Central memory CD8-positive, alpha-beta T cell (primary cell): ENCODE measurements at regions not wholly inside any gene's neighbourhood (a gene's known extent, or its start where the extent isn't known, plus 50 kb on each side); places are given as distances from the start of the nearest gene placed in this dataset.
"Not testable (repeated sequence)": the region's sequence is repeated elsewhere in the genome, so short reads cannot be mapped to it uniquely, and the experiment has no call there.

Experiments
- ATAC-seq: fragments of 150-1000 bp; cut with Tn5 transposase; replicated peaks from 2 replicates; pipeline ENCODE4 v1.10.0; 2022; ENCODE audit warnings: mild to moderate bottlenecking, moderate FRiP score, moderate number of reproducible peaks; ENCODE audit not compliant: poor library complexity, severe bottlenecking; ENCODE audit errors: extremely low read depth
- DNase-seq, 2 donors: peaks; one replicate each; pipeline ENCODE4 v3.0.0; 2021; ENCODE audit warnings: low spot score in 2 of 2
- H3K27ac Mint-ChIP-seq: one replicate; pipeline ENCODE4 v1.8.0; 2022; ENCODE audit warnings: low read depth, mild to moderate bottlenecking, moderate library complexity, mixed read lengths
- H3K27me3 Mint-ChIP-seq: one replicate; pipeline ENCODE4 v1.8.0; 2022; ENCODE audit warnings: mixed read lengths
- H3K36me3 Mint-ChIP-seq: one replicate; pipeline ENCODE4 v1.8.0; 2022; ENCODE audit warnings: mild to moderate bottlenecking, moderate library complexity, mixed read lengths; ENCODE audit not compliant: insufficient read depth
- H3K4me1 Mint-ChIP-seq: one replicate; pipeline ENCODE4 v1.8.0; 2022; ENCODE audit warnings: mixed read lengths
- H3K4me3 Mint-ChIP-seq: one replicate; pipeline ENCODE4 v1.8.0; 2022; ENCODE audit warnings: mild to moderate bottlenecking, moderate library complexity, mixed read lengths
- H3K9me3 Mint-ChIP-seq: one replicate; pipeline ENCODE4 v1.8.0; 2022; ENCODE audit warnings: mixed read lengths

DNA sequence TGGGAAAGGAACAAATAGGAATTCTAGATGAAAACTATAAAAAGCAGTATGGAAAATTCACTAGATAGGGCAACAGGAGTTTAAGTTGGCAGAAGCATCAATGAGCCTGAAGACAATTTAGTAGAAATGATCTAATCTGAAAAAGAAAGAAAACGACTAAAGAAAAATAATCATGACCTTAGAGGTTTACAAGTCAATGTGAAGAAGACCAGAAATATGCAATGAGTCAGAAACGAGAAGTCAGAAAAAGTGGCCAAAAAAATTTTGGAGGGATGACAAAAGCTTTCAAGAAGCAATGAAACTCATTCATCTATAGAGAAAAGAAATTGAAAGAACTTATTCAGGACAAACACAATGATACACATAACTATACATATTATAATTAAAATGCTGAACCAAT is 1244.0 kb downstream of the RPIA start:
- DNase-seq, ATAC-seq, H3K4me1 Mint-ChIP-seq, H3K9me3 Mint-ChIP-seq, H3K27me3 Mint-ChIP-seq, H3K27ac Mint-ChIP-seq, H3K36me3 Mint-ChIP-seq, H3K4me3 Mint-ChIP-seq: not testable (repeated sequence)

DNA sequence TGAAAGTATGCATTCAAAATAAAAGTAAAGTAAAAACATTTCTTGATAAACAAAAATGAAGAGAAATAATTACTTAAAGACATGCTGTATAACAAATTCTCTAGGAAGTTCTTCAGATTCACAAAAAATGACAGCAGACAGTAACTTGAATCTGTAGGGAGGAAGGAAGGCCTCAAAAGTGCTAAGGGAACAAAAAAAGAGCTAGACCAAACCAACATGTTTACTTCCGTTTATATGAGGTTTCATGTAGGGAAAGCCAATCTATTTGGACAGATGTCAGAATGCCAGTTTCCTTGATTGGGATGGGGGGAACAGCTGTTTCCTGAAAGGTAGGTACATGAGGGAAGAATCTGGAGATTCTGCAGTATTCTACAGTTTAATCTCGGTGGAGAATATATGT is 1244.5 kb downstream of the RPIA start:
- not testable (repeated sequence) for H3K4me1 Mint-ChIP-seq, H3K27me3 Mint-ChIP-seq, H3K9me3 Mint-ChIP-seq, DNase-seq, ATAC-seq, H3K27ac Mint-ChIP-seq, H3K36me3 Mint-ChIP-seq, H3K4me3 Mint-ChIP-seq

DNA sequence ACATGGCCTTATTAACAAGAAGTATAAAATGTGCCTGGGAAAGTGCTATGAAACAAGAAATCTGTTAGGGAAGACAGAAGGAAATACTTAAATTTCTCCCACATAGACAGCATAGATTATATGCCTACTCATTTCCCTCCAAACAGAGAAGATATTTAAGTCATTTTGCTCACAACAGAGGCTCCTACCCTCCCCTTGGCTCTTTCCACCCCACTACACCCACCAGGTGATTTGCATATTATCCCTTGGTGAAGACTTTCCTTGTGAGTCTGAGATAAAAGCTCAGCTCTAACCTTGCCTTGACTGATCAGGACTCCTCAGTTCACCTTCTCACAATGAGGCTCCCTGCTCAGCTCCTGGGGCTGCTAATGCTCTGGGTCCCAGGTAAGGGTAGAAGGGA is 1245.1 kb downstream of the RPIA start:
- not testable (repeated sequence) for H3K4me3 Mint-ChIP-seq, DNase-seq, H3K4me1 Mint-ChIP-seq, H3K36me3 Mint-ChIP-seq, H3K27me3 Mint-ChIP-seq, H3K27ac Mint-ChIP-seq, H3K9me3 Mint-ChIP-seq, ATAC-seq

DNA sequence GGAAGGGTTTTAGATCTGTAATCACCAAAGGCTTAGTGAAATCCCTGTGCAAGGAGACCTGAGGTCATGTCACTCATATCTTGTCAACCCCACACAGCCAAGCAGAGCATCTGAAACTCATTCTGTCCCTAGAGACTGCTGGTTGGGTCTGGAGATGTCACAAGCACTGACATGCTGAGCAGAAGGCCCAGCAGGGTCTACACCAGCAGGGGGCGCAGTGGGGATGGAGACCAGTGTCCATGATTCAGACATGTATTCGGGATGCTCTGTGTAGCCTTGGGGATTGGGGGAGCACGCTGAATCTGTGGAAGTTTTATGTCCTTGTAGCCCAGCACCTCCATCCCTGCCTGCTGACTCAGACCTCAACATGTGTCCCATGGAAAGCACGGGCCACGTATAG is 1247.3 kb downstream of the RPIA start:
- H3K4me1 Mint-ChIP-seq, ATAC-seq, H3K36me3 Mint-ChIP-seq, H3K27me3 Mint-ChIP-seq, H3K9me3 Mint-ChIP-seq, H3K27ac Mint-ChIP-seq, H3K4me3 Mint-ChIP-seq, DNase-seq: not testable (repeated sequence)

DNA sequence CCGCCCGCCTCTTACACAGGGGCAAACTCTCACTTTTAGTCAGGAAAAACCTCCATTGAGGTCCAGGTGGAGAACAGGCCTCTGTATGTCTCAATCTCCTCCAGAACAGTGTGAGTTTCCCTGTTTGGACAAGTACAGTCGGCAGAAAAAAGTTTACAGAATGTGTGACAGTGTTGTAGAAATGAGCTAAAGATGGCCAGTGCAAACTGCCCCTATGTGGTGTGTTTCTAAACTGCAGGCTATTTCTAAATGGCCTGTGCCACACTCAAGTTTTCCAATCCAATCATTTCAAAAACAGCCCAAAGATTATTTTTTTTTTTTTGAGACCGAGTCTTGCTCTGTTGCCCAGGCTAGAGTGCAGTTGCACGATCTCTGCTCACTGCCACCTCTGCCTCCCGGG is 1252.8 kb downstream of the RPIA start:
- ATAC-seq, DNase-seq, H3K4me3 Mint-ChIP-seq, H3K36me3 Mint-ChIP-seq, H3K27ac Mint-ChIP-seq, H3K9me3 Mint-ChIP-seq, H3K4me1 Mint-ChIP-seq, H3K27me3 Mint-ChIP-seq: not testable (repeated sequence)

DNA sequence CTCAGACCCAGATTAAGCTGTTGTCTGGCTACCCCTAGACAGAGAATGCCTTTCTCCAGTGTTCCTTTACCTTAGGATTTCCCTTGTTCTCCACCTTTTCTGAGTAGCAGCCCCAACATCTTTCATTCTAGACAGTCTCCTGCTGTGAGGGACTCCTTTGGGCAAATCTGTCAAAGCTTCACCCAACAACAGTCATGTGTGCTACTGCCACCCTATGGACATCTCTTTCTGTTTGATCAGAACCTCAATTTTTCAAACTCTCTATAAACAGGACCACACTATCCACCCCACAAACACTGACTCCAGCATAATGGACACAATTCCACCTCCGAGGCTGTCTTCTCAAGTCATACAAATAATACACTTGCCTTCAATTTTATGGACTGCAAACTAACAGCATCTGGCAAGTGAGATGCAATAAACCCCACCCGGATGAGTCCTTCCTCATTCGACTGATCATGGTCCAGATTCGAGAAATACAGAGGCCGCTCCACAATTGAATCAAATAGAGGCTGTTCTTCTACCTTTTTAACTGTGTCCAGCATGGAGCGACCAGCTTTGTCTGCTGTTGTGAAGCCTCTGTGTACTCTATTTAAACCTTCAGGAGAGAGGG is 1253.6 kb downstream of the RPIA start:
- H3K4me1 Mint-ChIP-seq, H3K27ac Mint-ChIP-seq: not testable (repeated sequence)

DNA sequence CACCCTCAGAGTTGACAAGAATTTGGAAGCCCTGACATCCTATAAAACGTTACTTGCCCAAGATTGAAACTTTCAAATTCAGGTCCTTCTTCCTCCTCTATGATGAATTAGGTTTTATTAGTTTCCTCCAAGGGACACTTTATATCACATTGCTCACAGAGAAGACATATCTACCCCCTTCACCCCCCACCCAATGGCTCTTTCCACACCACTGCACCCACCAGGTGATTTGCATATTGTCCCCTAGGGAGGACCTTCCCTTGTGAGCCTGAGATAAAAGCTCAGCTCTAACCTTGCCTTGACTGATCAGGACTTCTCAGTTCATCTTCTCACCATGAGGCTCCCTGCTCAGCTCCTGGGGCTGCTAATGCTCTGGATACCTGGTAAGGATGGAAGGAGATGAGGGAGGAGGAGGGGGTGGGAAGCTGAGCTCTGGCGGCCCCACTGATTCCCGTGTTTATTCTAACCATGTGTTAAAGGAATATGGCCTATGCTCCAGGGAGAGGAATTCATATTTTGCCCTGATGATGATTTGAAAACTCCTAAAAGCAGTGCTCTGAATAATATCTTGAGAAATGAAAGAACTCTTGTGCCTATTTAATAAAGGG is 1255.8 kb downstream of the RPIA start:
- not testable (repeated sequence) for ATAC-seq, H3K27me3 Mint-ChIP-seq, H3K36me3 Mint-ChIP-seq, H3K27ac Mint-ChIP-seq, H3K4me3 Mint-ChIP-seq, DNase-seq, H3K9me3 Mint-ChIP-seq, H3K4me1 Mint-ChIP-seq

More for the DNA sequence above, 1253.6 kb downstream of the RPIA start:
- not testable (repeated sequence) for DNase-seq, H3K27me3 Mint-ChIP-seq, ATAC-seq, H3K9me3 Mint-ChIP-seq, H3K36me3 Mint-ChIP-seq, H3K4me3 Mint-ChIP-seq

DNA sequence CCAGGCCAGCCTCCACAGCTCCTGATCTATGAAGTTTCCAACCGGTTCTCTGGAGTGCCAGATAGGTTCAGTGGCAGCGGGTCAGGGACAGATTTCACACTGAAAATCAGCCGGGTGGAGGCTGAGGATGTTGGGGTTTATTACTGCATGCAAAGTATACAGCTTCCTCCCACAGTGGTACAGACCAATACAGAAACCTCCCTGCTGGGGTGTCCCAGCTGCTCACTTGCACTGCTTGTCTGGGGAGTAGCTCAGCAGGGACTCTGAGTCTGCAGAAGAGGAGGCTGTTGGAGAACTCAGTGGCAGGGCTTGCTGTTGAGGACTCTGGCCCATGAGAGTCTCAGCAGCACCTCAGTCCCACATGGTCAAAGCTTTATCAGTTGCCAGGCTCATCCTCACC is 1256.6 kb downstream of the RPIA start:
- ATAC-seq, H3K4me3 Mint-ChIP-seq, DNase-seq, H3K27ac Mint-ChIP-seq, H3K27me3 Mint-ChIP-seq, H3K36me3 Mint-ChIP-seq, H3K9me3 Mint-ChIP-seq, H3K4me1 Mint-ChIP-seq: not testable (repeated sequence)

DNA sequence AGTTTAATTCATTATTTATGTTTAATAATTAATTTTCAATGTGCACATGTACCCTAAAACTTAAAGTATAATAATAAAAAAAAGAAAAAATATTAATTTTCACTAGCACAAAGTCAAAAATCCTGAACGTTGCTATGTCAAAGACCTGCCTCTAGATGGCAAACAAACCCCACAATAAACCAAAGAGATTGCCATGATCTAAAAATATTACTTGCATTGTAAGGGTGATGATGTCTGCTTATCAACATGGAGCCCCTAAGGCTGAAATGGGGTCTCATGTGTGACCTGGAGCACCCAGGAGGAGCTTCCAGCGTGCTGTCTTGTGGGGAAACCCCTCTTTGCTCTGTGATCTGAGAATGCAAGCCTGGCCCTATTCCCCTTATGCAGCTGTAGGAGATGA is 1259.3 kb downstream of the RPIA start:
- H3K27ac Mint-ChIP-seq, H3K27me3 Mint-ChIP-seq, H3K36me3 Mint-ChIP-seq, H3K4me3 Mint-ChIP-seq, ATAC-seq, H3K9me3 Mint-ChIP-seq, H3K4me1 Mint-ChIP-seq, DNase-seq: not testable (repeated sequence)

DNA sequence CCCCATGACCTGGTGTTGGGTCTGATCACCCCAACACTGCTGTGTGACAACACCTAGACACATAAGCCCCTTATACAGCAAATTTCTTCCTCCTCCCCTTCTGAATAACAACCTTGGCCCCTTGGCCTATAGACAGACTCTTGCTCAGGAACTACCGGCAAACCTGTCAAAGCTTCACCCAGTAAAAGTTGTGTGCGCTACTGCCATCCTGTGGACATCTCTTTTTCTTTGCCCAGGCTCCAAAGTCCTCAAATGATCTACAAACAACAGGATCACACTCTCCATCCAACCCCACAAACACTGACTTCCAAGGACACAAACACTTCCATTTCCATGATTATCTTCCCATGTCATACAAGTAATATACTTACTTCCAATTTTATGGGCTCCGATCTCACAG is 1265.8 kb downstream of the RPIA start:
- H3K36me3 Mint-ChIP-seq, H3K4me1 Mint-ChIP-seq, H3K27me3 Mint-ChIP-seq, ATAC-seq, H3K9me3 Mint-ChIP-seq, H3K4me3 Mint-ChIP-seq, DNase-seq, H3K27ac Mint-ChIP-seq: not testable (repeated sequence)

DNA sequence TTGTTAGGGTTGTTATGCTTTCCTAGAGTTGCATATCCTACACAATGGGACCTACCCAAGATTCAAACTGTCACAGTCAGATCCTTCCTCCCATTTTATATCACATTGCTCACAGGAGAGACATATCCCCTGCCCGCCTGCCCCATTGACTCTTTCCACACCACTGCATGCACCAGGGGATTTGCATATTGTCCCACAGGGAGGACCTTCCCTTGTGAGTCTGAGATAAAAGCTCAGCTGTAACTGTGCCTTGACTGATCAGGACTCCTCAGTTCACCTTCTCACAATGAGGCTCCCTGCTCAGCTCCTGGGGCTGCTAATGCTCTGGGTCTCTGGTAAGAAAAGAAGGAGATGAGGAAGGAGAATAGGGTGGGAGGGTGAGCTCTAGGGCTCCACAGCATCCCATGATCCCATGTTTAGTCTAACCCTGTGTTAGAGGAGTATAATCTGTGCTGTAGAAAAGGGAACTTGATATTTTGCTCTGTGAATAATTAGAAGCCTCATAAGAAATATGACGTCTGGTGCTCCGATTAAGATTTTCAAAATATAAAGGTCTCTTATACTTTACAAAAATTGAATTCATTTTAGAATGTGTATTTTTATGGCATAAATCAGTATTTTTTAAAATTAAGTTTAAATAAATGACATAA is 1268.4 kb downstream of the RPIA start:
- not testable (repeated sequence) for H3K9me3 Mint-ChIP-seq, ATAC-seq, H3K27me3 Mint-ChIP-seq, DNase-seq, H3K36me3 Mint-ChIP-seq, H3K27ac Mint-ChIP-seq, H3K4me3 Mint-ChIP-seq, H3K4me1 Mint-ChIP-seq

DNA sequence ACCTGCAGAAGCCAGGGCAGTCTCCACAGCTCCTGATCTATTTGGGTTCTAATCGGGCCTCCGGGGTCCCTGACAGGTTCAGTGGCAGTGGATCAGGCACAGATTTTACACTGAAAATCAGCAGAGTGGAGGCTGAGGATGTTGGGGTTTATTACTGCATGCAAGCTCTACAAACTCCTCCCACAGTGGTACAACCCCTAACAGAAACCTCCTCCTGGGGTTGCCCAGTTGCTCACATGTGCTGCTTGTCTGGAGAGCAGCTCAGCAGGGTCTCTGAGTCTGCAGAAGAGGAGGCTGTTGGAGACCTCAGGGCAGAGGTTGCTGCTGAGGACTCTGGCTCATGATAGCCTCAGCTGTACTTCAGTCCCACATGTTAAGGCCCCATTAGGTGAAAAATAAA is 1269.1 kb downstream of the RPIA start:
- not testable (repeated sequence) for H3K27ac Mint-ChIP-seq, H3K27me3 Mint-ChIP-seq, ATAC-seq, DNase-seq, H3K36me3 Mint-ChIP-seq, H3K4me1 Mint-ChIP-seq, H3K4me3 Mint-ChIP-seq, H3K9me3 Mint-ChIP-seq

DNA sequence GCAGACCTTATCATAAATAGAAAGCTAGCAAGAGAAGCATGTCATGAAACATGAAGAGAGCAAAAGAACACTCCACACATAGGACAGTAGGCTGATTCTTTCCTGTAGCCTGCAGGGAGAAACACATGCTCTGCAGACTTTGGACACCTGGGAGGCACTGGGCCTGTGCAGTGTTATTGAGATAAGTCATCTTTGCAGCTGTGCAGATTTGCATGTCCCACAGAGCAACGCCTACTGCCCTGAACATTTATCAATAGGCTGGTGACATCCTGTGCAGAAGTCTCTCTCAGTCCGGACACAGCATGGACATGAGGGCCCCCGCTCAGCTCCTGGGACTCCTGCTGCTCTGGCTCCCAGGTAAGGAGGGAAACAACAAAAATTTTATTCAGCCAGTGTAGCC is 1277.1 kb downstream of the RPIA start:
- not testable (repeated sequence) for H3K4me3 Mint-ChIP-seq, H3K4me1 Mint-ChIP-seq, H3K27ac Mint-ChIP-seq, ATAC-seq, DNase-seq, H3K36me3 Mint-ChIP-seq, H3K27me3 Mint-ChIP-seq, H3K9me3 Mint-ChIP-seq
